Activated naive CD4-positive, alpha-beta T cell treated with anti-CD3 and anti-CD28 coated beads, Interleukin-2, amount 50 U/mL, for 72 hours (primary cell): ENCODE measurements at regions not wholly inside any gene's neighbourhood (a gene's known extent, or its start where the extent isn't known, plus 50 kb on each side); places are given as distances from the start of the nearest gene placed in this dataset.

ENCODE experiments used
- ATAC-seq, 2 donors: fragments of 150-1000 bp; cut with Tn5 transposase; 2 replicates each; pipeline ENCODE4 v1.10.0; 2021; ENCODE audit warnings: mild to moderate bottlenecking in 2 of 2, moderate library complexity in 2 of 2
- DNase-seq, 2 donors: peaks; one replicate each; pipeline ENCODE4 v3.0.0; 2021 to 2022; ENCODE audit warnings: low spot score in 2 of 2
- H3K27ac Mint-ChIP-seq, 2 donors: one replicate each; pipeline ENCODE4 v1.8.0; 2022; ENCODE audit warnings: mild to moderate bottlenecking in 2 of 2, mixed read lengths in 2 of 2
- H3K36me3 Mint-ChIP-seq, 2 donors: one replicate each; pipeline ENCODE4 v1.8.0; 2022; ENCODE audit warnings: mixed read lengths in 2 of 2
- H3K9me3 Mint-ChIP-seq, 2 donors: one replicate each; pipeline ENCODE4 v1.8.0; 2022; ENCODE audit warnings: mixed read lengths in 2 of 2

- Mint-ChIP-seq H3K27ac (no peak overlapping the region), H3K9me3 (peaks cover 0 to 12% of the 10 kb centered on the region in 2 donors), H3K36me3 (no peaks in the 10 kb centered on the region)
- DNase-seq (no peak), ATAC-seq (no peak)
Measured at GRCh38 chr10:24793648-24794379, 70.1 kb upstream of the ARHGAP21 start.

- no peaks in the 10 kb centered on the region for H3K36me3 Mint-ChIP-seq
- no peak for DNase-seq
- H3K9me3 Mint-ChIP-seq: peaks cover 0 to 12% of the 10 kb centered on the region in 2 donors
- ATAC-seq: no peak
- no peak overlapping the region for H3K27ac Mint-ChIP-seq
Measured at GRCh38 chr10:24792638-24793037, 69.0 kb upstream of the ARHGAP21 start.

GRCh38 chr10:24791084-24791726 is 67.5 kb upstream of the ARHGAP21 start:
- no peak for DNase-seq
- Mint-ChIP-seq H3K27ac (no peak overlapping the region), H3K9me3 (peaks cover 0 to 12% of the 10 kb centered on the region in 2 donors), H3K36me3 (no peaks in the 10 kb centered on the region)
- ATAC-seq: no peak

DNA sequence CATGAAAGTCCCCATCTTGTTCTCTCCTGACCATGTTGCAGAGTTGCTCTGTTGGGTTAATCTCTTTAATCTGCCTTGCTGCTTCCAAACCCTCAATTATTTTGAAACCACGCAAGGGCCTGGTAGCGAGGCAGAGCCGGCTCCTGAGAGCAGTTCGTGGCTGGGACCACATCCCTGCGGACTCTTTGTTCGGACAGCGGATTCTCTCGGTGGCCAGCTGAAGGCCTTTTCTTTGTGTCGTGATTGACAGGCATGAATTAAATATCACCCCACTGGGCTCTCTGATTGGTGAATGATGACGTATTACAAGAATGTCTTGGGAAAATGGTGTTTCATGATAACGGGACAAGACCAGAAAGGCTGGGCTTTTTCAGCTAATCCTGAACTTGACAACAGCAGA is 66.9 kb upstream of the ARHGAP21 start:
- ATAC-seq: no peak
- Mint-ChIP-seq H3K27ac (no peak overlapping the region), H3K36me3 (no peaks in the 10 kb centered on the region), H3K9me3 (peaks cover 0 to 12% of the 10 kb centered on the region in 2 donors)
- no peak for DNase-seq

DNA sequence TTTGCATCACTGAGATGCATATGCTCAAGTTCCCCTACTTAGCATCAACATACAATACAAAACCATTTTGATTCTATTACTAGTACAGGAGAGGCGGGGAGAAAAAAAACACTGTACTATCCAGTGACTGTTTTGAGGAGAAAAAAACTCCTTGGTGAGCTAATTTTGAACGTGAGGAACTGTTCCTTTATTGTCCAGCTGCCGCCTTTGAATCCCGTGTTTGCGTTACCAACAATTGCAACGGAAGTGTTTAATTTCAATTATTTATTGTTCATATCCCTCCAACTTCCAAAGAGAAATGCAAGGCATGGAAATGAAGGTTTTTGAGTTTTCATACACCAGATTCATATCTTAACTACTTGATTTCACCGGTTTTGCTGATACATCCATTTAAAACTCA is 66.4 kb upstream of the ARHGAP21 start:
- peaks cover 0 to 12% of the 10 kb centered on the region in 2 donors for H3K9me3 Mint-ChIP-seq
- peak overlapping the region in 1 of 2 donors; percentile 41 for H3K27ac Mint-ChIP-seq
- no peak for DNase-seq
- H3K36me3 Mint-ChIP-seq: no peaks in the 10 kb centered on the region
- ATAC-seq: no peak

DNA sequence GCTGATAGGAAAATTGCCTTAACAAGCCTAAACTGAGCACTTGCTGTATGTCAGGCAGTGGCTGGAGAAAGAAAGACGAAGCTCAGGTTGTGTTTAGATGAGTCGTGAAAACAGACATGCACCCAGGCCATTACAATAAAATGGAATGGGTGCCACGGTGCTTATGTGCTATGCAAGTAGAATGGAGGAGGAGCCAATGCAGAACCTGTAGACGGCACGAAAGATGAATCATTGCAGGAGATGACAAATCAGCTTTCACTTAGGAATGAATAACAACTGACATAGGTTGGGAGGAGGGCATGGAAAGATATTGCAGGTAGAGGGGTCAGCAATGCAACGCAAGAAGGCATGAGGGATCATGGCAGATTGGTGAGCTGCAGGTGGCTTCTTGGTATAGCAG is 61.2 kb upstream of the ARHGAP21 start:
- DNase-seq (no peak), ATAC-seq (no peak)
- H3K9me3 Mint-ChIP-seq: peaks cover 5% of the 10 kb centered on the region in 2 donors
- no peaks in the 10 kb centered on the region for H3K36me3 Mint-ChIP-seq
- H3K27ac Mint-ChIP-seq: no peak overlapping the region

DNA sequence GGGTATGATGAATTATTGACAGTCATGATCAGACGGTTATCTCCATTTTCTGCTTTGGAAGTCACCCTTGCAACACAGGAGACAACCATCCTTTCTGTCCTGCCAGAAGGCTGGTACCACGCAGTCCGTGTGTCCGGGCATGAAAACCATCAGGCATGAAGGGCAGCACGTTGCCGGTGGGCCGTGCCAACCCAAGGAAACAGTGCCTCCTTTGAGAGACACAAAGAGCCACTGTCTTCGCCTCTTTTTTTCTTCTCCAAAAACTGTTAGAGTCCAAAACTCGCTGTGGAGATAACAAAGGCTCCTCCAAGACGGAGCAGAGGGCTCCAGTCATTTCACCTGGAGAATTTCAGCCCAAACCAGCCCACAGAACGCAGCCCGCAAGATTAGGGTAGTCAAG is 60.4 kb upstream of the ARHGAP21 start:
- no peak for DNase-seq
- no peak for ATAC-seq
- Mint-ChIP-seq H3K9me3 (peaks cover 5% of the 10 kb centered on the region in 2 donors), H3K36me3 (no peaks in the 10 kb centered on the region), H3K27ac (no peak overlapping the region)

- no peak for DNase-seq
- H3K36me3 Mint-ChIP-seq: no peaks in the 10 kb centered on the region
- ATAC-seq: no peak
- H3K27ac Mint-ChIP-seq: no peak overlapping the region
- peaks cover 5% of the 10 kb centered on the region in 2 donors for H3K9me3 Mint-ChIP-seq
Measured at GRCh38 chr10:24783504-24783903, 59.8 kb upstream of the ARHGAP21 start.

DNA sequence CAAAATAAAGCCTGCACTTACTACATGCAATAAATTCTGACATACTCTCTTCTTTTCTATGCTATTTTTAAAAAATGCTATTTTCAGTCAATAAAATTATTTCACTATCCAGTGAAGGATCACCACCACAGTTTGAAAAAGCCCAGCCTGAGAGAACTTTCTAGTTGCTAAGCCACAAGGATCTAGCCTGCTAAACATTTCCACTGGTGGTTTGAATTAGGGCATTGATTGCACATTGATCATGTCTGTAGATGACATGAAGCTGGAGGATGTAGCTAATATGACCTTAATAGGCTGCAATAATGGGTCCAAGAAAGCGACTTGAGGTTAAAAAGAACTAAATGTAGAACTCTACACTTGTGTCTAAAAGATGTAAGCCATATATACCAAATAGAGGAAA is 56.0 kb upstream of the ARHGAP21 start:
- Mint-ChIP-seq H3K9me3 (peaks cover 5% of the 10 kb centered on the region in 2 donors), H3K36me3 (no peaks in the 10 kb centered on the region), H3K27ac (no peak overlapping the region)
- ATAC-seq (no peak), DNase-seq (no peak)

GRCh38 chr10:24778298-24778697 is 54.6 kb upstream of the ARHGAP21 start:
- no peak overlapping the region for H3K27ac Mint-ChIP-seq
- ATAC-seq (no peak), DNase-seq (no peak)
- H3K36me3 Mint-ChIP-seq: no peaks in the 10 kb centered on the region
- H3K9me3 Mint-ChIP-seq: peaks cover 4 to 5% of the 10 kb centered on the region in 2 donors

- Mint-ChIP-seq H3K27ac (no peak overlapping the region), H3K36me3 (no peaks in the 10 kb centered on the region), H3K9me3 (no peaks in the 10 kb centered on the region)
- DNase-seq (no peak), ATAC-seq (no peak)
Measured at GRCh38 chr10:24777196-24777595, 53.5 kb upstream of the ARHGAP21 start.

DNA sequence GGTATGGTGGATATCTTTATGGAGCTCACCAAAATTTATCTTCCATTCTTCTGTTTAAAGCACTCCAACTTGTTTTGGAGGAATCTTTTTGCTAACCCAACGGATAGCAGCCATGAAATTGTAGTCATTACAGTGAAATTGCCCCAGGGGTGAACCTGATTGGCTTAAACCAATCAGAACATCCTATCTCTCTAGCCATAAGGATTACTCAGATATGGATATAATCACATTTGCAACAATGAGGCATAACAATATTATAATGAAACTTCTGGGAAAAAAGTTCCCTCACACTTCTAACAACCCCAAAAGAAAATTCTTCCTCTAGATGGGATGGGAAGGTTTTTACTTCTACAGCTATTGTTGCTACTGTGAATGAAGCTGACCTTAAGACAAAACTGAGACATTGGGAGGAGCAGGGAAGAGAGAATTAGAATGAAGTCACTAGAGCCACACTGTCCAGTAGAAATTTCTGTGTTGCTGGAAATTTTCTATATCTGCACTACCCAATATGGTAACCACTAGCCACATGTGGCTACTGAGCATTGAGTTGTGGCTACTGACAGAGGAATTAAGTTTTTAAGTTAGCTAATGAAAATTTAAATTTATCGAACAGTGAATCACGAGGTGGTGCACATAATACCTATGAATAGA is 50.4 kb upstream of the ARHGAP21 start:
- Mint-ChIP-seq H3K27ac (no peak overlapping the region), H3K36me3 (no peaks in the 10 kb centered on the region), H3K9me3 (no peaks in the 10 kb centered on the region)
- DNase-seq: no peak
- ATAC-seq: no peak
